Testis (tissue), 2 donors: ENCODE measurements at regions not wholly inside any gene's neighbourhood (a gene's known extent, or its start where the extent isn't known, plus 50 kb on each side); places are given as distances from the start of the nearest gene placed in this dataset.

ENCODE experiments used
- DNase-seq: peaks from one replicate; pipeline ENCODE4 v3.0.0-alpha.2; 2019
- H3K27ac ChIP-seq, 2 donors: fragments of 200-600 bp; sonication (generic); one replicate each; pipeline ENCODE4 v1.5.1; 2019
- H3K27me3 ChIP-seq: fragments of 200-600 bp; sonication (generic); one replicate; pipeline ENCODE4 v1.5.1; 2019
- H3K36me3 ChIP-seq: fragments of 200-600 bp; sonication (generic); one replicate; pipeline ENCODE4 v1.5.1; 2017; ENCODE audit warnings: low read depth; ENCODE audit errors: missing control alignments
- H3K4me1 ChIP-seq: fragments of 200-600 bp; sonication (generic); one replicate; pipeline ENCODE4 v1.5.1; 2019
- H3K4me3 ChIP-seq, 2 donors: fragments of 200-600 bp; sonication (generic); one replicate each; pipeline ENCODE4 v1.5.1; 2017 to 2019
- H3K9me3 ChIP-seq: fragments of 200-600 bp; sonication (generic); one replicate; pipeline ENCODE4 v1.5.1; 2017
- POLR2A ChIP-seq: fragments of 450-650 bp; IDR thresholded peaks from one replicate; pipeline ENCODE4 v1.6.1; 2017; ENCODE audit warnings: antibody characterized with exemption, mild to moderate bottlenecking, moderate library complexity
- WGBS, 2 donors: methylation state at CpG; one replicate each; pipeline ENCODE4 v1.1.5; 2018; 5-methylcytosine and 5-hydroxymethylcytosine counted together
- intact Hi-C: fragments of 100-400 bp; cut with DNase I; formaldehyde crosslinking; loops from one replicate; pipeline ENCODE4 v1.15.1; 2023; ENCODE audit warnings: low total_unique reads
- TF ChIP-seq, protein P1 (sequence below), 3 experiments: fragments of 450-650 bp in 2 of 3; fragments of 200-600 bp in 1 of 3; sonication (generic) in 1 of 3; IDR thresholded peaks; one replicate each; pipeline ENCODE4 v1.5.1; 2016 to 2019; ENCODE audit warnings: antibody characterized with exemption in 3 of 3, mild to moderate bottlenecking in 2 of 3, moderate library complexity in 1 of 3

DNA sequence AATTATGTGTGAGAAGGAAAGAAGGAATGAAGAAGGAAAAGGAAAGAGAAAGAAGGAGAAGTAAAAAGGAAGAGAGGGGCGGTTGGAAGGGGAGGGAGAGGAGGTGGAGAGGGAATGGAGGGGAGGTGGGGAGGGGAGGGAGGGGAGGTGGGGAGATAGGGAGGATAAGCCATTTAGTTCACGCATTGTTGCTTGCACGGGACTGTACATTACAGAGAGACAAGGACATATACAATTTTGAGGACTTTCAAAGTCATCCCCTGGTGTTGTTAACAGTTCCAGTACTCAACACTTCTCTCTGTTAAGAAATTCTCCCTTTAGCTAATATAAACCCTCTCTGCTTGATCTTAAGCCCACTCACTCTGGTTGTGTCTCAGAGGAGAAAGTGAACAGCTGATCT is 312.5 kb downstream of the GRIN2B start:
- no peak overlapping the region for H3K4me3 ChIP-seq
- H3K4me1 ChIP-seq, result no peaks in the 10 kb centered on the region
- WGBS, 2 donors, result 87 to 96% methylated on average over 3 of the region's 3 CpGs
- TF ChIP-seq, protein P1, sequence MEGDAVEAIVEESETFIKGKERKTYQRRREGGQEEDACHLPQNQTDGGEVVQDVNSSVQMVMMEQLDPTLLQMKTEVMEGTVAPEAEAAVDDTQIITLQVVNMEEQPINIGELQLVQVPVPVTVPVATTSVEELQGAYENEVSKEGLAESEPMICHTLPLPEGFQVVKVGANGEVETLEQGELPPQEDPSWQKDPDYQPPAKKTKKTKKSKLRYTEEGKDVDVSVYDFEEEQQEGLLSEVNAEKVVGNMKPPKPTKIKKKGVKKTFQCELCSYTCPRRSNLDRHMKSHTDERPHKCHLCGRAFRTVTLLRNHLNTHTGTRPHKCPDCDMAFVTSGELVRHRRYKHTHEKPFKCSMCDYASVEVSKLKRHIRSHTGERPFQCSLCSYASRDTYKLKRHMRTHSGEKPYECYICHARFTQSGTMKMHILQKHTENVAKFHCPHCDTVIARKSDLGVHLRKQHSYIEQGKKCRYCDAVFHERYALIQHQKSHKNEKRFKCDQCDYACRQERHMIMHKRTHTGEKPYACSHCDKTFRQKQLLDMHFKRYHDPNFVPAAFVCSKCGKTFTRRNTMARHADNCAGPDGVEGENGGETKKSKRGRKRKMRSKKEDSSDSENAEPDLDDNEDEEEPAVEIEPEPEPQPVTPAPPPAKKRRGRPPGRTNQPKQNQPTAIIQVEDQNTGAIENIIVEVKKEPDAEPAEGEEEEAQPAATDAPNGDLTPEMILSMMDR (IDR thresholded peaks at IDR 0.05), result no peak
- TF ChIP-seq POLR2A, result no peak
- no peak overlapping the region for H3K27ac ChIP-seq
- intact Hi-C loops, result no loop called here
- H3K36me3 ChIP-seq, result no peaks in the 10 kb centered on the region
- H3K27me3 ChIP-seq, result no peaks in the 10 kb centered on the region
- DNase-seq, result no peak
- H3K9me3 ChIP-seq, result no peaks in the 10 kb centered on the region

GRCh38 chr12:13666806-13667205 is 314.6 kb downstream of the GRIN2B start:
- TF ChIP-seq, protein P1 (IDR thresholded peaks at IDR 0.05), result peak in 1 of 3 experiments; percentile 36
- no peak for TF ChIP-seq POLR2A
- intact Hi-C loops, result no loop called here
- 78 to 83% methylated on average over 2 of the region's 2 CpGs for WGBS, 2 donors

DNA sequence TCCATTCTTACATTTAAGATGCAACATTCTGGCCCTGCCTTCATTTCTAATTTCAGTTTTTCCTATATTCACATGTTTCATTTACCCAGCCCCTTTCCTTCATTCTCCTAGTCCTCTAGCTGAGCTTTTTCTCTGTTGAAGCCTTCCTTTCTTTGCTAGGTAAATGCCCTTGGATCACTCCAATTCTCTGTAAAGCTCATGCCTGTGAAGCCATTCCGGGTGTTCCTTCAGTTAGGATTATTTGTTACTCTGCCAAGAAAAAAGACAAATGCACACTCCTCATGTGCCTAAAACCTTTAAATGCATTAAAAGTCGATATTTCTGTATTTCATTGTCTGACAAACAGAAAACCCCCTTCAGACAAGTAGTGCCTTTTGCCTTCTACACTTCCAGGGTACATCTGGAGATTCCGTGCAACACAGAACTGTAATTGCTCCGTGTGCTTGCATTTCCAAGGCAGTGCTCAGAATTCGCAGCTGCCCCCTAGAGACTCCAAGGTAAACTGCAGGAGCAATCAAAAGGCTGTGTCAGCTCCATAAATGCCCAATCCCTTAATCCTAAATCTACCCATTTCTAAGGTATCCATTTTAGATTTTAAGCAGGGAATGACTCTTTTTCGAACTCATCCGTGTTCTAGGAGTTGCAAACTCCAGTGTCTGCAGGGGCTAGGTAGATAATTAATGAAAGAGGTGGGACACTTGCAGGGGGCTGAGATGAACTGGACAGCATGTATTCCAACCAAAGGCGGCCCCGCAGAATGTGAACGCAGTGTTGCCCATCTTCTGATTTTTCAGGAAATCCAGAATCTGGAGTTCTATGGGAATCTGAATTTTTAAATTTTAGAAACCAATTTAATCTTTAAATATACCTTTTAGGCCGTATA is 320.2 kb downstream of the GRIN2B start:
- no peak for TF ChIP-seq POLR2A
- TF ChIP-seq, protein P1 (IDR thresholded peaks at IDR 0.05), result peak; percentile 51 to 81 (median 62)
- H3K36me3 ChIP-seq, result no peaks in the 10 kb centered on the region
- 37 to 40% methylated on average over 11 of the region's 11 CpGs for WGBS, 2 donors
- H3K27me3 ChIP-seq, result no peaks in the 10 kb centered on the region
- intact Hi-C loops, result no loop called here
- H3K4me1 ChIP-seq, result no peaks in the 10 kb centered on the region
- no peak overlapping the region for H3K27ac ChIP-seq
- peak; percentile 72 for DNase-seq
- H3K4me3 ChIP-seq, result no peak overlapping the region
- H3K9me3 ChIP-seq, result no peaks in the 10 kb centered on the region

More at GRCh38 chr12:13666806-13667205, 314.6 kb downstream of the GRIN2B start:
- H3K36me3 ChIP-seq, result no peaks in the 10 kb centered on the region
- H3K4me1 ChIP-seq, result no peaks in the 10 kb centered on the region
- no peaks in the 10 kb centered on the region for H3K27me3 ChIP-seq
- no peak for DNase-seq
- no peak overlapping the region for H3K4me3 ChIP-seq
- no peak overlapping the region for H3K27ac ChIP-seq
- no peaks in the 10 kb centered on the region for H3K9me3 ChIP-seq

- no peaks in the 10 kb centered on the region for H3K4me1 ChIP-seq
- no peak overlapping the region for H3K27ac ChIP-seq
- H3K27me3 ChIP-seq, result no peaks in the 10 kb centered on the region
- H3K9me3 ChIP-seq, result no peaks in the 10 kb centered on the region
- no peaks in the 10 kb centered on the region for H3K36me3 ChIP-seq
- 86 to 96% methylated on average over 1 of the region's 1 CpG for WGBS, 2 donors
- H3K4me3 ChIP-seq, result no peak overlapping the region
- no peak for DNase-seq
- TF ChIP-seq, protein P1 (IDR thresholded peaks at IDR 0.05), result no peak
- TF ChIP-seq POLR2A, result no peak
- intact Hi-C loops, result no loop called here
Observed at GRCh38 chr12:13654456-13654855, 326.9 kb downstream of the GRIN2B start.

GRCh38 chr12:13652105-13652504 is 329.3 kb downstream of the GRIN2B start:
- DNase-seq, result no peak
- TF ChIP-seq, protein P1 (IDR thresholded peaks at IDR 0.05), result no peak
- TF ChIP-seq POLR2A, result no peak
- H3K36me3 ChIP-seq, result no peaks in the 10 kb centered on the region
- H3K4me1 ChIP-seq, result no peaks in the 10 kb centered on the region
- intact Hi-C loops, result no loop called here
- H3K4me3 ChIP-seq, result no peak overlapping the region
- 83 to 100% methylated on average over 1 of the region's 1 CpG for WGBS, 2 donors
- H3K9me3 ChIP-seq, result no peaks in the 10 kb centered on the region
- no peaks in the 10 kb centered on the region for H3K27me3 ChIP-seq
- H3K27ac ChIP-seq, result no peak overlapping the region
